A673 (cell line): ENCODE measurements at regions not wholly inside any gene's neighbourhood (a gene's known extent, or its start where the extent isn't known, plus 50 kb on each side); places are given as distances from the start of the nearest gene placed in this dataset.

ENCODE experiments used
- EZH2 ChIP-seq: fragments of 200-600 bp; sonication (generic); IDR thresholded peaks from 2 replicates; pipeline ENCODE4 v1.6.1; 2017; ENCODE audit warnings: borderline replicate concordance, low read depth, mild to moderate bottlenecking, mixed read lengths, antibody characterized with exemption, low read length; ENCODE audit not compliant: poor library complexity, severe bottlenecking
- TF ChIP-seq, protein P1 (sequence below): fragments of 300-800, 200-600 bp; sonication (generic); conservative IDR thresholded peaks from 2 replicates; pipeline ENCODE4 v1.5.1; 2017; ENCODE audit warnings: low read depth, mild to moderate bottlenecking, antibody characterized with exemption, low read length, moderate library complexity, mixed read lengths

- TF ChIP-seq, protein P1, sequence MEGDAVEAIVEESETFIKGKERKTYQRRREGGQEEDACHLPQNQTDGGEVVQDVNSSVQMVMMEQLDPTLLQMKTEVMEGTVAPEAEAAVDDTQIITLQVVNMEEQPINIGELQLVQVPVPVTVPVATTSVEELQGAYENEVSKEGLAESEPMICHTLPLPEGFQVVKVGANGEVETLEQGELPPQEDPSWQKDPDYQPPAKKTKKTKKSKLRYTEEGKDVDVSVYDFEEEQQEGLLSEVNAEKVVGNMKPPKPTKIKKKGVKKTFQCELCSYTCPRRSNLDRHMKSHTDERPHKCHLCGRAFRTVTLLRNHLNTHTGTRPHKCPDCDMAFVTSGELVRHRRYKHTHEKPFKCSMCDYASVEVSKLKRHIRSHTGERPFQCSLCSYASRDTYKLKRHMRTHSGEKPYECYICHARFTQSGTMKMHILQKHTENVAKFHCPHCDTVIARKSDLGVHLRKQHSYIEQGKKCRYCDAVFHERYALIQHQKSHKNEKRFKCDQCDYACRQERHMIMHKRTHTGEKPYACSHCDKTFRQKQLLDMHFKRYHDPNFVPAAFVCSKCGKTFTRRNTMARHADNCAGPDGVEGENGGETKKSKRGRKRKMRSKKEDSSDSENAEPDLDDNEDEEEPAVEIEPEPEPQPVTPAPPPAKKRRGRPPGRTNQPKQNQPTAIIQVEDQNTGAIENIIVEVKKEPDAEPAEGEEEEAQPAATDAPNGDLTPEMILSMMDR, result no peak
- no peak for TF ChIP-seq EZH2
These were observed 76.5 kb upstream of the TNRC6C start for GRCh38 chr17:77882040-77882439.
